Endothelial cell of umbilical vein (primary cell): ENCODE measurements at regions not wholly inside any gene's neighbourhood (a gene's known extent, or its start where the extent isn't known, plus 50 kb on each side); places are given as distances from the start of the nearest gene placed in this dataset.

Experiments used
- BruUV-seq: library from RNA; stranded (reverse); fragments of 400-500 nt; replicated peaks from 2 replicates; lab custom pipeline; 2021; lab: Mats Ljungman, UMichigan
- CTCF ChIA-PET: fragments of 300-600, 350-600 bp; sonication (Branson Sonifier 250); formaldehyde crosslinking; loops from one replicate; lab custom pipeline; 2021; ENCODE audit warnings: antibody characterized with exemption, inconsistent platforms; lab: Charles Lee
- POLR2A ChIA-PET: fragments of 300-600, 350-600 bp; sonication (Branson Sonifier 250); formaldehyde crosslinking; loops from one replicate; lab custom pipeline; 2021; ENCODE audit warnings: antibody characterized with exemption, inconsistent platforms; lab: Charles Lee
- DNase-seq: peaks from one replicate; pipeline ENCODE4 v3.0.0-alpha.2; 2011; ENCODE audit warnings: low read depth, low spot score
- FAIRE-seq: peaks from 2 replicates; lab custom pipeline; 2011; peaks lifted over from hg19 to GRCh38; lab: Jason Lieb, UNC
- H2AFZ ChIP-seq: 2 replicates; pipeline ENCODE4 v1.6.0; 2012; ENCODE audit warnings: low read depth, low read length, control low read depth, inconsistent platforms
- H3K27ac ChIP-seq: 2 replicates; pipeline ENCODE4 v1.5.1; 2011; ENCODE audit warnings: low read depth, mild to moderate bottlenecking, control low read depth, low read length, moderate library complexity; ENCODE audit not compliant: insufficient read depth
- H3K27me3 ChIP-seq, 2 experiments: 2 replicates each; pipeline versions ENCODE4 v1.6.0 to v1.6.1; 2011; ENCODE audit warnings: low read length in 2 of 2, mixed read lengths in 1 of 2; ENCODE audit not compliant: control insufficient read depth in 2 of 2, insufficient read depth in 2 of 2
- H3K36me3 ChIP-seq, 2 experiments: 2 replicates in 1 of 2; 3 replicates in 1 of 2; pipeline ENCODE4 v1.5.1; 2011; ENCODE audit warnings: low read length in 2 of 2, mild to moderate bottlenecking in 1 of 2, moderate library complexity in 1 of 2; ENCODE audit not compliant: control insufficient read depth in 2 of 2, insufficient read depth in 2 of 2; ENCODE audit errors: extremely low read depth in 1 of 2
- H3K4me1 ChIP-seq: 3 replicates; pipeline ENCODE4 v1.5.1; 2011; ENCODE audit warnings: mild to moderate bottlenecking, low read length; ENCODE audit not compliant: control insufficient read depth, insufficient read depth; ENCODE audit errors: extremely low read depth
- H3K4me2 ChIP-seq: 2 replicates; pipeline ENCODE4 v1.6.1; 2011; ENCODE audit warnings: low read length, control low read depth, mixed read lengths; ENCODE audit not compliant: insufficient read depth
- H3K4me3 ChIP-seq, 3 experiments: fragments of 200-600 bp in 1 of 3; sonication (generic), shearing (Covaris generic) in 1 of 3; replicated peaks in 1 of 3; 2 replicates each; pipeline ENCODE4 v1.5.1; 2011 to 2016; ENCODE audit warnings: control low read depth in 3 of 3, low read length in 3 of 3, mild to moderate bottlenecking in 2 of 3, inconsistent platforms in 1 of 3, low read depth in 1 of 3, moderate library complexity in 1 of 3; ENCODE audit not compliant: insufficient read depth in 1 of 3
- H3K79me2 ChIP-seq: 2 replicates; pipeline ENCODE4 v1.6.0; 2012; ENCODE audit warnings: low read length, inconsistent platforms; ENCODE audit not compliant: control insufficient read depth, insufficient read depth
- H3K9ac ChIP-seq: replicated peaks from 2 replicates; pipeline ENCODE3; 2011; ENCODE audit warnings: low read length, control low read depth; ENCODE audit not compliant: insufficient read depth; ENCODE audit errors: extremely low read depth
- H3K9me1 ChIP-seq: replicated peaks from 3 replicates; pipeline ENCODE4 v1.6.0; 2011; ENCODE audit warnings: mild to moderate bottlenecking, low read length; ENCODE audit not compliant: control insufficient read depth, insufficient read depth; ENCODE audit errors: extremely low read depth
- H3K9me3 ChIP-seq: replicated peaks from 2 replicates; pipeline ENCODE4 v1.5.1; 2012; ENCODE audit warnings: low read length, inconsistent platforms; ENCODE audit not compliant: control insufficient read depth, insufficient read depth
- H4K20me1 ChIP-seq: replicated peaks from 2 replicates; pipeline ENCODE3; 2011; ENCODE audit warnings: mild to moderate bottlenecking, low read length; ENCODE audit not compliant: control insufficient read depth, insufficient read depth; ENCODE audit errors: extremely low read depth
- CTCF ChIP-seq, 2 donors: IDR thresholded peaks; 1 replicate in 1 of 2; 2 replicates in 1 of 2; pipeline ENCODE4 v1.5.1; 2011; ENCODE audit warnings: low read length in 2 of 2, mild to moderate bottlenecking in 2 of 2, moderate library complexity in 2 of 2, control low read depth in 1 of 2, inconsistent platforms in 1 of 2, low read depth in 1 of 2; ENCODE audit not compliant: insufficient read depth in 1 of 2; ENCODE audit errors: extremely low read depth in 1 of 2
- EZH2 ChIP-seq: IDR thresholded peaks from 2 replicates; pipeline ENCODE4 v1.6.1; 2012; ENCODE audit warnings: borderline replicate concordance, low read depth, mild to moderate bottlenecking, moderate library complexity, low read length, inconsistent platforms; ENCODE audit not compliant: severe bottlenecking
- FOS ChIP-seq: IDR thresholded peaks from 2 replicates; pipeline ENCODE4 v1.6.1; 2011; ENCODE audit warnings: mild to moderate bottlenecking, low read length, moderate library complexity, borderline replicate concordance; ENCODE audit not compliant: insufficient read depth
- GATA2 ChIP-seq: IDR thresholded peaks from 2 replicates; pipeline ENCODE4 v1.7.0; 2011; ENCODE audit warnings: low read depth, mild to moderate bottlenecking, moderate library complexity, mixed read lengths, low read length; ENCODE audit not compliant: insufficient read length, insufficient read depth
- JUN ChIP-seq: IDR thresholded peaks from 2 replicates; pipeline ENCODE4 v1.6.1; 2011; ENCODE audit warnings: borderline replicate concordance, low read depth; ENCODE audit not compliant: insufficient read length, insufficient read depth
- MYC ChIP-seq: IDR thresholded peaks from one replicate; pipeline ENCODE4 v1.6.1; 2011; ENCODE audit warnings: mild to moderate bottlenecking, low read depth, low read length
- POLR2A ChIP-seq: IDR thresholded peaks from 2 replicates; pipeline ENCODE4 v1.6.1; 2012; ENCODE audit warnings: low read depth, mild to moderate bottlenecking, control low read depth, low read length
- POLR2AphosphoS5 ChIP-seq: IDR thresholded peaks from 2 replicates; pipeline ENCODE4 v1.6.1; 2012; ENCODE audit warnings: low read depth, mild to moderate bottlenecking, control low read depth, low read length, moderate library complexity; ENCODE audit not compliant: insufficient read depth
- dilution Hi-C: fragments of 300-500 bp; cut with MboI; formaldehyde crosslinking; loops from one replicate; pipeline ENCODE4 v1.15.0; 2019; ENCODE audit warnings: low sequenced_read_pairs; ENCODE audit not compliant: extremely low pct_ligation_motif_present
- intact Hi-C: fragments of 100-400 bp; cut with micrococcal nuclease; formaldehyde crosslinking; loops from one replicate; pipeline ENCODE4 v1.10.0; 2022
- TF ChIP-seq, protein P1 (sequence below): IDR thresholded peaks from 2 replicates; pipeline ENCODE4 v1.6.1; 2011; ENCODE audit not compliant: insufficient read depth, insufficient read length

- no peak overlapping the region for H2AFZ ChIP-seq
- no peaks in the 10 kb centered on the region for H4K20me1 ChIP-seq
- H3K4me2 ChIP-seq: no peak overlapping the region
- FAIRE-seq (no peak), DNase-seq (no peak)
- intact Hi-C loops (no loop called here), dilution Hi-C loops (no loop called here)
- H3K79me2 ChIP-seq: no peaks in the 10 kb centered on the region
- H3K9me1 ChIP-seq: no peaks in the 10 kb centered on the region
- no peak overlapping the region for H3K9ac ChIP-seq
- H3K27ac ChIP-seq: no peak overlapping the region
- H3K27me3 ChIP-seq: peaks cover 0 to 3% of the 10 kb centered on the region in 2 experiments
- H3K4me1 ChIP-seq: peaks cover 4% of the 10 kb centered on the region
- CTCF ChIA-PET: interaction anchor here (0.6 kb wide), 1 partner anchor 45 kb away, joined by 3 read pairs; no protein-coding TSS in a partner anchor
- no peaks in the 10 kb centered on the region for H3K9me3 ChIP-seq
- no peaks in the 10 kb centered on the region for H3K36me3 ChIP-seq
- H3K4me3 ChIP-seq: no peak overlapping the region
- TF ChIP-seq, protein P1, sequence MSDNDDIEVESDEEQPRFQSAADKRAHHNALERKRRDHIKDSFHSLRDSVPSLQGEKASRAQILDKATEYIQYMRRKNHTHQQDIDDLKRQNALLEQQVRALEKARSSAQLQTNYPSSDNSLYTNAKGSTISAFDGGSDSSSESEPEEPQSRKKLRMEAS: no peak
- TF ChIP-seq POLR2AphosphoS5: no peak
- TF ChIP-seq GATA2: no peak
- TF ChIP-seq FOS: no peak
- no peak for TF ChIP-seq MYC
- TF ChIP-seq JUN: no peak
- no peak for TF ChIP-seq EZH2
- no peak for TF ChIP-seq POLR2A
- no peak for TF ChIP-seq CTCF (IDR thresholded peaks at IDR 0.05; ENCODE audit: extremely low read depth in 1 of 2, insufficient read depth in 1 of 2, low read depth in 1 of 2, low read length in 2 of 2)
- POLR2A ChIA-PET: no interaction called here
- no TSS peak for BruUV-seq
These were observed 54.6 kb upstream of the CXADR start for GRCh38 chr21:17458279-17458678.
